Uterus (tissue), 3 donors: ENCODE measurements at regions not wholly inside any gene's neighbourhood (a gene's known extent, or its start where the extent isn't known, plus 50 kb on each side); places are given as distances from the start of the nearest gene placed in this dataset.

Experiments used
- DNase-seq, 2 donors: peaks; one replicate each; pipeline ENCODE4 v3.0.0-alpha.2; 2019 to 2020
- H3K27ac ChIP-seq, 2 donors: fragments of 200-600 bp; sonication (generic); 1 replicate in 1 of 2; 2 replicates in 1 of 2; pipeline ENCODE4 v1.5.1; 2016 to 2018
- H3K27me3 ChIP-seq, 2 donors: fragments of 200-600 bp; sonication (generic); one replicate each; pipeline ENCODE4 v1.5.1; 2018 to 2019; ENCODE audit warnings: control low read depth in 1 of 2
- H3K36me3 ChIP-seq, 2 donors: fragments of 200-600 bp; sonication (generic); one replicate each; pipeline ENCODE4 v1.5.1; 2019; ENCODE audit warnings: control low read depth in 1 of 2
- H3K4me1 ChIP-seq, 2 donors: fragments of 200-600 bp; sonication (generic); one replicate each; pipeline ENCODE4 v1.5.1; 2018 to 2019; ENCODE audit warnings: control low read depth in 1 of 2
- H3K4me3 ChIP-seq, 2 donors: fragments of 200-600 bp; sonication (generic); 1 replicate in 1 of 2; 2 replicates in 1 of 2; pipeline ENCODE4 v1.5.1; 2018 to 2019; ENCODE audit warnings: mild to moderate bottlenecking in 1 of 2
- H3K9me3 ChIP-seq, 2 donors: fragments of 200-600 bp; sonication (generic); one replicate each; pipeline ENCODE4 v1.5.1; 2019; ENCODE audit warnings: control low read depth in 1 of 2
- CTCF ChIP-seq, 4 experiments: fragments of 200-600 bp in 2 of 4; fragments of 450-650 bp in 2 of 4; sonication (generic) in 2 of 4; IDR thresholded peaks; one replicate each; pipeline ENCODE4 v1.5.1; 2016 to 2019; ENCODE audit warnings: antibody characterized with exemption in 4 of 4, mild to moderate bottlenecking in 2 of 4, moderate library complexity in 1 of 4
- POLR2A ChIP-seq, 2 donors: fragments of 450-650 bp; IDR thresholded peaks; one replicate each; pipeline ENCODE4 v1.6.1; 2016; ENCODE audit warnings: antibody characterized with exemption in 2 of 2, mild to moderate bottlenecking in 1 of 2, moderate library complexity in 1 of 2
- intact Hi-C: fragments of 100-400 bp; cut with DNase I; formaldehyde crosslinking; loops from one replicate; pipeline ENCODE4 v1.15.1; 2023; ENCODE audit warnings: low total_unique reads
- donor health status: DM: yes; HTN: yes; CAD: no.

GRCh38 chr18:41899535-41899934 is 55.5 kb upstream of the PIK3C3 start:
- no peaks in the 10 kb centered on the region for H3K27me3 ChIP-seq
- TF ChIP-seq CTCF (IDR thresholded peaks at IDR 0.05) (no peak), POLR2A (IDR thresholded peaks at IDR 0.05) (no peak)
- H3K4me1 ChIP-seq, result no peaks in the 10 kb centered on the region
- intact Hi-C loops, result no loop called here
- no peak overlapping the region for H3K27ac ChIP-seq
- H3K36me3 ChIP-seq, result no peaks in the 10 kb centered on the region
- no peaks in the 10 kb centered on the region for H3K9me3 ChIP-seq
- no peak for DNase-seq
- no peak overlapping the region for H3K4me3 ChIP-seq

GRCh38 chr18:41893432-41893831 is 61.6 kb upstream of the PIK3C3 start:
- Histone ChIP-seq H3K27ac (no peak overlapping the region), H3K4me1 (no peaks in the 10 kb centered on the region), H3K27me3 (no peaks in the 10 kb centered on the region), H3K9me3 (no peaks in the 10 kb centered on the region), H3K36me3 (no peaks in the 10 kb centered on the region), H3K4me3 (no peak overlapping the region)
- DNase-seq, result no peak
- intact Hi-C loops, result no loop called here
- TF ChIP-seq CTCF (IDR thresholded peaks at IDR 0.05), result no peak
- no peak for TF ChIP-seq POLR2A (IDR thresholded peaks at IDR 0.05)

DNA sequence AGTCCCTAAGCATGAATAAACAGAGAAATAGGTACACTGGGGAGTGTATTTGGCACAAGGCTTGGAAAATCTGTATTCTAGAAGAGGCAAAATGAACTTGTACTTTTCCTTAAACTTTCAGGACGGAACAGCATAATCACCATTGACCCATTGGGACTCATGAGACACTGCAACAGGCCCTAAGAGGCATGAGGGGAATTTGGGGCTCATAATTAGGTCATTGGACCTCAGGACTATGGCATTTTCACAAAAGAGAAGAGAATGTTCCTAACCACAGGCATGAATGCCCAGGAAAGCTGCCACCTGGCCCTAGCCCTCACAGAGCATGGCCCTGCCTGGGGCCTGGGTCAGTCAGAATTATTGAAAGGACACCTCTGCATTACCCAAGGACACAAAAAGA is 67.9 kb upstream of the PIK3C3 start:
- H3K27me3 ChIP-seq, result no peaks in the 10 kb centered on the region
- intact Hi-C loops, result no loop called here
- H3K9me3 ChIP-seq, result no peaks in the 10 kb centered on the region
- no peak overlapping the region for H3K27ac ChIP-seq
- no peak for DNase-seq
- H3K4me3 ChIP-seq, result no peak overlapping the region
- H3K4me1 ChIP-seq, result no peaks in the 10 kb centered on the region
- H3K36me3 ChIP-seq, result no peaks in the 10 kb centered on the region
- TF ChIP-seq CTCF (IDR thresholded peaks at IDR 0.05) (no peak), POLR2A (IDR thresholded peaks at IDR 0.05) (no peak)

- TF ChIP-seq POLR2A (IDR thresholded peaks at IDR 0.05), result no peak
- TF ChIP-seq CTCF (IDR thresholded peaks at IDR 0.05), result no peak
- no peak for DNase-seq
- Histone ChIP-seq H3K4me3 (no peak overlapping the region), H3K27ac (no peak overlapping the region), H3K36me3 (no peaks in the 10 kb centered on the region), H3K4me1 (no peaks in the 10 kb centered on the region), H3K27me3 (no peaks in the 10 kb centered on the region), H3K9me3 (no peaks in the 10 kb centered on the region)
- intact Hi-C loops, result no loop called here
These were observed 68.8 kb upstream of the PIK3C3 start for GRCh38 chr18:41886126-41886807.

DNA sequence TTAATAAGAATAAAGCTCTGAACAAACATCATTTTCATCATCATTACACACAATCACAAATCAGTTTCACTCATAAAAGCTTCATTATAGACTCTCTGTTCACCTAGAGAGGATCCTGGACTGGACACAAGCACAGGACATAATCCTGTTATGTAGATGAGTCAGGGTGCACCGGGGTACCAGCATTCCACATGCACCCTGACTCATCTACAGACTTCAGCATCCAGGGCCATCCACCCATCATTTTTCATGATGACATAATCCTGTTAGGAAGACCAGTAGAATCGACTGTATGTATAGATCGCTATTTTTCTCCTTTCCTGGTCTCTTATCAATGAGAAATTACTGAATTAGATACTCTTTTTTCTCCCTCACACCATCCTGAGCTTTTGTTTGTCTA is 73.7 kb upstream of the PIK3C3 start:
- no peaks in the 10 kb centered on the region for H3K4me1 ChIP-seq
- H3K9me3 ChIP-seq, result no peaks in the 10 kb centered on the region
- intact Hi-C loops, result no loop called here
- H3K4me3 ChIP-seq, result no peak overlapping the region
- no peaks in the 10 kb centered on the region for H3K27me3 ChIP-seq
- no peak for TF ChIP-seq POLR2A (IDR thresholded peaks at IDR 0.05)
- TF ChIP-seq CTCF (IDR thresholded peaks at IDR 0.05), result no peak
- DNase-seq, result no peak
- H3K27ac ChIP-seq, result no peak overlapping the region
- no peaks in the 10 kb centered on the region for H3K36me3 ChIP-seq
